DOHH2 (cell line): ENCODE measurements at regions not wholly inside any gene's neighbourhood (a gene's known extent, or its start where the extent isn't known, plus 50 kb on each side); places are given as distances from the start of the nearest gene placed in this dataset.

Experiments used
- H3F3A ChIP-seq: fragments of 200-600 bp; sonication (generic), shearing (Covaris generic); 2 replicates; pipeline ENCODE4 v1.6.0; 2016; ENCODE audit warnings: antibody characterized with exemption, mild to moderate bottlenecking; ENCODE audit not compliant: control insufficient read depth, insufficient read depth
- H3K27ac ChIP-seq: fragments of 200-600 bp; sonication (generic); 2 replicates; pipeline ENCODE4 v1.5.1; 2014; ENCODE audit warnings: low read depth, mild to moderate bottlenecking, low read length, moderate library complexity
- H3K27me3 ChIP-seq: fragments of 200-600 bp; sonication (generic); 2 replicates; pipeline ENCODE4 v1.6.1; 2014; ENCODE audit warnings: mild to moderate bottlenecking, low read length, mixed read lengths; ENCODE audit not compliant: control insufficient read depth
- H3K36me3 ChIP-seq: fragments of 200-600 bp; sonication (generic); 2 replicates; pipeline ENCODE4 v1.6.1; 2014; ENCODE audit warnings: mild to moderate bottlenecking, low read length, moderate library complexity, mixed read lengths; ENCODE audit not compliant: control insufficient read depth
- H3K4me1 ChIP-seq: fragments of 200-600 bp; sonication (generic); 2 replicates; pipeline ENCODE4 v1.6.1; 2014; ENCODE audit warnings: mild to moderate bottlenecking, low read length, mixed read lengths; ENCODE audit not compliant: control insufficient read depth
- H3K4me2 ChIP-seq: fragments of 200-600 bp; sonication (generic); 2 replicates; pipeline ENCODE4 v1.6.0; 2014; ENCODE audit warnings: mild to moderate bottlenecking, low read length, moderate library complexity
- H3K4me3 ChIP-seq: fragments of 200-600 bp; sonication (generic); 2 replicates; pipeline ENCODE4 v1.5.1; 2014; ENCODE audit warnings: mild to moderate bottlenecking, low read length, mixed read lengths
- H3K79me2 ChIP-seq: fragments of 200-600 bp; sonication (generic); 2 replicates; pipeline ENCODE4 v1.6.1; 2014; ENCODE audit warnings: mild to moderate bottlenecking, low read length, mixed read lengths; ENCODE audit not compliant: control insufficient read depth
- H3K9me2 ChIP-seq: fragments of 200-600 bp; sonication (generic); replicated peaks from 2 replicates; pipeline ENCODE4 v1.6.1; 2014; ENCODE audit warnings: mild to moderate bottlenecking, low read length, mixed read lengths; ENCODE audit not compliant: control insufficient read depth
- H3K9me3 ChIP-seq: fragments of 200-600 bp; sonication (generic); 2 replicates; pipeline ENCODE4 v1.6.1; 2014; ENCODE audit warnings: antibody characterized with exemption, low read length, mixed read lengths; ENCODE audit not compliant: control insufficient read depth, insufficient read depth
- H4K20me1 ChIP-seq: fragments of 200-600 bp; sonication (generic); 2 replicates; pipeline ENCODE4 v1.6.0; 2014; ENCODE audit warnings: low read depth, mild to moderate bottlenecking, antibody characterized with exemption, low read length, moderate library complexity; ENCODE audit not compliant: control insufficient read depth, insufficient read depth
- CTCF ChIP-seq: fragments of 200-600 bp; sonication (generic); IDR thresholded peaks from one replicate; pipeline ENCODE4 v1.5.1; 2014; ENCODE audit warnings: antibody characterized with exemption, mild to moderate bottlenecking, low read depth, low read length; ENCODE audit not compliant: poor library complexity, severe bottlenecking
- EZH2phosphoT487 ChIP-seq: fragments of 200-600 bp; sonication (generic); IDR thresholded peaks from 2 replicates; pipeline ENCODE4 v1.6.1; 2017; ENCODE audit warnings: borderline replicate concordance, mild to moderate bottlenecking, antibody characterized with exemption, low read length, moderate library complexity, mixed read lengths

- Histone ChIP-seq H3K27ac (no peak overlapping the region), H3K9me2 (no peaks in the 10 kb centered on the region), H3K4me1 (no peaks in the 10 kb centered on the region), H3K27me3 (no peaks in the 10 kb centered on the region), H3K4me2 (no peak overlapping the region), H3K4me3 (no peak overlapping the region), H3K9me3 (no peaks in the 10 kb centered on the region), H3K36me3 (no peaks in the 10 kb centered on the region), H3K79me2 (no peaks in the 10 kb centered on the region), H3F3A (no peaks in the 10 kb centered on the region), H4K20me1 (no peaks in the 10 kb centered on the region)
- TF ChIP-seq CTCF (no peak), EZH2phosphoT487 (no peak)
These were observed 630.9 kb downstream of the TMTC2 start for GRCh38 chr12:83317595-83317994.

DNA sequence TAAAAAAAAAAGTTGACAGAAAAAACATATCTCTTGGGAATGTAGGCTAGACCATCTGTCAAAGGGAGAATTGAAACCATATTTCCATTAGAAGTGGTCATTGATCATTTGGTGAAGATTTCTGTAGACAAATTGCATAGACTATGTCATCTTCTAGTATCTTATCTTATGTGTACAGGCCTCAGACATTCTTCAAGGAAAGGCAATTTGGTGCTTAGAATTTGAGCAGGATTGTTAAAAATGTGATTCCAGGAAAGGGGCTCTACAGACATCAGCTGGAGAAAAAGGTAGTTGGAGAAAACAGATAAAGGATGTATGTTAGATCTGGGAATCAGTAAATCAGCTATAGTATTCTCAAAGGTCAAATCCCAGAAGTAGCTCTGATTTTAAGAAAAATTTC, 627.1 kb downstream of the TMTC2 start:
- Histone ChIP-seq H3K27ac (no peak overlapping the region), H3K4me3 (no peak overlapping the region), H3K79me2 (no peaks in the 10 kb centered on the region), H4K20me1 (no peaks in the 10 kb centered on the region), H3K9me3 (no peaks in the 10 kb centered on the region), H3K27me3 (no peaks in the 10 kb centered on the region), H3F3A (no peaks in the 10 kb centered on the region), H3K4me1 (no peaks in the 10 kb centered on the region), H3K4me2 (no peak overlapping the region), H3K9me2 (no peaks in the 10 kb centered on the region), H3K36me3 (no peaks in the 10 kb centered on the region)
- TF ChIP-seq EZH2phosphoT487 (no peak), CTCF (no peak)

DNA sequence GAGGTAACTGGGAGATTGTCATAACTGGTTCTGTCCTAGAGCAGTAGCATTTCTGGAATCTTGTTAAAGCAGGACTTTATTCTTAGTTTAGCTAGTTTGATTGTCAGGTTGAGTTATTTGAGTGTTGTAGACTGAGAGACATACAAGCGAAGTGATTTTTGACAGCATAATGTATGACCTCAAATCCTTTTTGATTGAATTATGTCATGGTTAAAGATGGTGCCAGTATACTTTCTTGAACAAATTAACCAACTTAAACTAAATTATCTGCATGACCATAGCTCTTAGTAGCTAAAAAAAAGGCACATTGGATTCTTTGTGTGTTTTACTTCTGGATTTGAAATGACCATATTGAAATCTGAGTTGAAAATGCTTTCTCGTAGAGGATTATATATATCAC, 626.6 kb downstream of the TMTC2 start:
- Histone ChIP-seq H3K9me2 (no peaks in the 10 kb centered on the region), H3K9me3 (no peaks in the 10 kb centered on the region), H3F3A (no peaks in the 10 kb centered on the region), H3K27me3 (no peaks in the 10 kb centered on the region), H3K36me3 (no peaks in the 10 kb centered on the region), H3K79me2 (no peaks in the 10 kb centered on the region), H3K4me1 (no peaks in the 10 kb centered on the region), H3K27ac (no peak overlapping the region), H3K4me2 (no peak overlapping the region), H3K4me3 (no peak overlapping the region), H4K20me1 (no peaks in the 10 kb centered on the region)
- TF ChIP-seq EZH2phosphoT487: no peak
- TF ChIP-seq CTCF: no peak

GRCh38 chr12:83276904-83277303, 590.2 kb downstream of the TMTC2 start:
- H3K4me1 ChIP-seq: no peaks in the 10 kb centered on the region
- no peak overlapping the region for H3K4me3 ChIP-seq
- no peaks in the 10 kb centered on the region for H3K79me2 ChIP-seq
- no peak overlapping the region for H3K27ac ChIP-seq
- no peak for TF ChIP-seq CTCF
- TF ChIP-seq EZH2phosphoT487: no peak
- H3K27me3 ChIP-seq: no peaks in the 10 kb centered on the region
- no peaks in the 10 kb centered on the region for H3F3A ChIP-seq
- H4K20me1 ChIP-seq: no peaks in the 10 kb centered on the region
- no peaks in the 10 kb centered on the region for H3K9me2 ChIP-seq
- H3K36me3 ChIP-seq: no peaks in the 10 kb centered on the region
- H3K9me3 ChIP-seq: no peaks in the 10 kb centered on the region
- no peak overlapping the region for H3K4me2 ChIP-seq
